GM21515 (cell line): ENCODE measurements at regions not wholly inside any gene's neighbourhood (a gene's known extent, or its start where the extent isn't known, plus 50 kb on each side); places are given as distances from the start of the nearest gene placed in this dataset.
"Not testable (repeated sequence)": the region's sequence is repeated elsewhere in the genome, so short reads cannot be mapped to it uniquely, and the experiment has no call there.

Experiments used
- ATAC-seq: cut with Tn5 transposase; IDR thresholded peaks from one replicate; pipeline ENCODE4 v1.9.1; 2021; ENCODE audit not compliant: unreplicated experiment

DNA sequence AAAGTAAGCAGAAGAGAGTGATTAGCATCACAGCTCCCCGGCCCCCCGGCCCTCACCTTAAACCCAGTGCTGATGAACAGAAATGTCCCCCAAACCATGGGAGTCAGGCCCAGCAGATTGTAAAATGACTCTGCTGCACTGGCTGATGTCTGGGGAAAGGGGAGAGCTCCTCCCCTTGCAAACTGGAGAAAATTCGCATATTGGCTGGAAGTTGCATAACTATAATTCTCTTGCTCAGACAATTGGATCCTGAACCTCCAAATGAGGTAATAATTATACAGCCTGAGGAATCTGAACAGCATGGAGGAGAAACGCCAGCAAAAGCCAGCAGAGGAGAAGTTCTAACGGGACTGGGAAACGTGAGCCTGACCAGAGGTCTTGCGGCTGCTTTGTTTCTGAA lies 109.7 kb downstream of the C16orf95 start:
- ATAC-seq = no peak

DNA sequence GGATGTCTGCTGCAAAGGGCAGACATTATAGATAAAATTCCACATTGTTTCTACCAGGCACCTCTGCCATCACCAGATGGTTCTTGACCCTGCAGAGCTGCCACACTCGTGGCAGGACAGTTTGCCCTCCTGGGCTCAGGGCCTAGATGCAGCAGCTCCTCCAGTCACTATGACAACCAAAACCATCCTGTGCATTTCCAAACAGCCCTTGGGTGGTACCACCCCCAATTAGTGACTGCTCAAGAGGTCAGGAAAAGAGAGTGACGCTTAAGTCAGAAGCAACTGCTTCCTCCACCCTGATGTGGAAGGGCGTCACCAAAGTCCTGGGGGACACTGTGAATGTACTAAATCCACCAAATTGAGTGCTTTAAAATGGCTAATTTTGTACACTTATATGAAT lies 109.2 kb downstream of the C16orf95 start:
- ATAC-seq = no peak

DNA sequence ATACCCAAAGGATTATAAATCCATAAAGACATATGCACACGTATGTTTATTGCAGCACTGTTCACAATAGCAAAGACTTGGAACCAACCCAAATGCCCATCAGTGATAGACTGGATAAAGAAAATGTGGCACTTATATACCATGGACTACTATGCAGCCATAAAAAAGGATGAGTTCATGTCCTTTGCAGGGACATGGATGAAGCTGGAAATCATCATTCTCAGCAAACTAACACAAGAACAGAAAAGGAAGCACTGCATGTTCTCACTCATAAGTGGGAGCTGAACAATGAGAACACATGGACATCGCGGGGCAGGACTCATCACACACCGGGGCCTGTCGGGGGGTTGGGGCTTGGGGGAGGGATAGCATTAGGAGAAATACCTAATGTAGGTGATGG lies 108.2 kb downstream of the C16orf95 start:
- not testable (repeated sequence) for ATAC-seq

DNA sequence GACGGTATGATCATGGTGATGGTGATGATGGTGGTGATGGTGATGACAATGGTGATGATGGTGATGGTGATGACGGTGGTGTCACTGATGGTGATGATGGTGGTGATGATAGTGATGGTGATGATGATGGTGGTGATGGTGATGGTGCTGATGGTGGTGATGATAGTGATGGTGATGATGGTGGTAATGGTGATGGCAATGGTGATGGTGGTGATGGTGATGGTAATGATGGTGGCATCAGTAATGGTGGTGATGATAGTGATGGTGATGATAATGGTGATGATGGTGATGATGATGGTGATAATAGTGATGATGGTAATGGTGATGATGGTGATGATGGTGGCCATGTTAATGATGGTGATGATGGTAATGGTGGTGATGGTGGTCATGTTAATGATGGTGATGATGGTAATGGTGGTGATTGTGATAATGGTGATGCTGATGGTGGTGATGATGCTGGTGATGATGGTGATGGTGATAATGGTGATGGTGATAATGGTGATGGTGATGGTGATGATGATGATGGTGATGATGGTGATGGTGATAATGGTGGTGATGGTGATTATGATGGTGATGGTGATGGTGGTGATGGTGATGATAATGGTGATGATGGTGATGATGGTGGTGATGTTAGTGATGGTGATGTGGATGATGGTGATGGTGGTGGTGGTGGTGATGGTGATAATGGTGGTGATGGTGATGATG lies 107.2 kb downstream of the C16orf95 start:
- ATAC-seq = no peak

DNA sequence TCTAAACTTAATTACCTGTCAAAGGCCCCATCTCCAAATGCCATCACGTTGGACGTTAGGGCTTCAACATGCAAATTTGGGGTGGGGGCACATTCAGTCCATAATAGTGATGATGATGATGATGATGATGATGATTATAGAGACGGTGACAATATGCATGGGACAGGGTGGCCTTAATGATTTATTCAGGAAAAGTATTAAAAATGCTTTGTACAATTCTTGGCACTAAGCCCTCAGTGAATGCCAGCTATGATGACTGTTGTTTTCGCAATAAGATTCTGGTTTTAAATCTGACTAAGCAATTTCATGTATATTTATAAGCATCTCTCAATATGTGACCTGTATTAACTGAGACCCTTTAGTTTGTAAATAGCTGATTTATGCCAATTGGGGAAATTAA lies 106.3 kb downstream of the C16orf95 start:
- no peak for ATAC-seq

DNA sequence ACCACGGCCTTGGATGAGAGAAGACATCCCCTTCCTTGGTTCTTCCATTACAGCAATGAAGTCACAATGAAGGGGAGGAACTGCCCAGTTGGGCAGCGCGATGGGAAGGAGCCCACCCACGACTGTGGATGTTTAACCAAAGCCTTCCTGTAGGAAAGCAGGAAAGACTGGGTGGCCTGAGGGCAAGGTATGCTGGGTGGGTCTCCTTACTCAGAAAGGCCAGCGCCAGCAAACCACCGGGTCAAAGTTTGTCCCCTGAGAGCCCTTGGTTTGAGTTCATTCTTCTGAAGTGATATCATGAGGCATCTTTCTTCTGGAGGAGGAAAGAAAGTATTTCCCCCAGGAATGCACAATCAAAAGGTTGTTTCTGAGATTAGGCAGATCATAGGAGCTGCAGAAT lies 105.2 kb downstream of the C16orf95 start:
- no peak for ATAC-seq

DNA sequence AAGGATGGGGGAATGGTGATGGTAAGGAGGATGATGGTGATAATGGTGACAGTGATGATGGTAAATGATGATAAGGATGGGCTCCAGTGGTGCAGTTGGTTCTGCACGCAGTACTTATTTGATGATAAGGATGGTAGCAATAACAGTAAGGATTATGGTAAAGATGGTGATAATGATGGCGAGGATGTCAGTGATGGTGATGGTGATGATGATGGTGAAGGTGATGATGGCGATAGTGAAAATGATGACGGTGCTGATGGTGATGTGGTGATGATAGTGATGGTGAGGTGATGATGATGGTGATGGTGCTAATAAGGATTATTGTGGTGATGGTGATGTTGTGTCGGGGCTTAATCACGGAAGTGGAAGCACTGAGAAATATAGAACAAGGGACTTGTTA lies 103.7 kb downstream of the C16orf95 start:
- no peak for ATAC-seq

DNA sequence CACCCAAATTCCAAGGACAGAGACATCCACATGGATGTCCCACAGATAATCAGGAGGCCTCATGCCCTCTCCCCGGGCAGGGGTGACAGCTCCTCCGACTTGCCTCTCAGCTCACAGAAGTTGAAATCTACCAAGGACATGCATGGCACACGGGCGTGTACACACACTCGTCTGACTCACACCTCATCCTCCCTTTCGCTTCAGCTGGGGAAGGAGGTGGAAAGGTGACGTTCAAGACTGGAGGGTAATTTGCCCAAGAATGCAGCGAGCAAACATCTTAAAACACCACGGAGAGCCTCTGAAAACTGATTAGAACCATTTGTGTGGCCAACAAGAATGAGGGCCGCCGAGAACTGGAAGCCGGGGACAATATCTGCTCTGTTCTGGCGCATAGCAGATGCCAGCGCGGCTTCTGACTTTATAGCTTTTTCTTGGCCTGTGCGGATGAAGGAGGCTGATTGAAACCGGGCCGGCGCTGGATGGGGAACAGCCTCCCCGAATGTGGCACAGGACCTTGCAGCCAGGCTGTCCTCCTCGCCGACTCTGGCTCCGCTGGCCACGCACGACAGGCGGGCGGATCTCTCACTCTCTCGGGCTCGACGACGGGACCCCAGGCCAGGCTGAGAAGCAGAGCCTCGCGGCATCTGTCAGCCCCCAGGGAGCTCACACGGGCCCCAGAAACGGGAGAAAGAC lies 100.9 kb downstream of the C16orf95 start:
- ATAC-seq = no peak

DNA sequence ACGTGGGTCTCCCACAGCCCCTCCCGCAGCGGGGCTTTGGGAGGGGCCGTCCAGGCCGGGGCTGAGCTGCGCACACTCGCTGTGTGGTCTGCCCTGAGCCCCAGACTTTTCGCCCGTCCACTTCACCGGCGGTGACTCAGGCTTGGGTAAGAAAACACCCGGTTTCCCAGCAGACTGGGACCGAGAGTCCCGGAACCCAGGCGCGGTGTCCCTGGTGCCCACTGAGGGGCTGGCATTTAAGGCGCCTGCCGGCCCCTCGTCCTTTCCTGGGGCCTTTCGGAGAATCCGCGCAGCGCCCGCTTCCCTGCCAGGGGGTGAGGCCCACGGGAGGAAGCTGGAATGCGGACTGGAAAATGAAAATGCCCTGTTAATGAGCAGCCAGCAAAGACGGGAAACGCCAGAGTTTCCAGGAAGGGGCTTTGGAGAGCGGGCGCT lies 100.3 kb downstream of the C16orf95 start:
- ATAC-seq = no peak

DNA sequence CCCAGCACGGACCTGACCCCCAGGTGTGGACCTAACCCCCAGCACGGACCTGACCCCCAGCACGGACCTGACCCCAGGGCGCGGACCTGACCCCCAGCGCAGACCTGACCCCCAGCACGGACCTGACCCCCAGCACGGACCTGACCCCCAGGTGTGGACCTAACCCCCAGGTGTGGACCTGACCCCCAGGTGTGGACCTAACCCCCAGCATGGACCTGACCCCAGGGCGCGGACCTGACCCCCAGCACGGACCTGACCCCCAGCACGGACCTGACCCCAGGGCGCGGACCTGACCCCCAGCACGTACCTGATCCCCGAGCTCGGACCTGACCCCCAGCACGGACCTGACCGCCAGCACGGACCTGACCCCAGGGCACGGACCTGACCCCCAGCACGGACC lies 99.4 kb downstream of the C16orf95 start:
- not testable (repeated sequence) for ATAC-seq

DNA sequence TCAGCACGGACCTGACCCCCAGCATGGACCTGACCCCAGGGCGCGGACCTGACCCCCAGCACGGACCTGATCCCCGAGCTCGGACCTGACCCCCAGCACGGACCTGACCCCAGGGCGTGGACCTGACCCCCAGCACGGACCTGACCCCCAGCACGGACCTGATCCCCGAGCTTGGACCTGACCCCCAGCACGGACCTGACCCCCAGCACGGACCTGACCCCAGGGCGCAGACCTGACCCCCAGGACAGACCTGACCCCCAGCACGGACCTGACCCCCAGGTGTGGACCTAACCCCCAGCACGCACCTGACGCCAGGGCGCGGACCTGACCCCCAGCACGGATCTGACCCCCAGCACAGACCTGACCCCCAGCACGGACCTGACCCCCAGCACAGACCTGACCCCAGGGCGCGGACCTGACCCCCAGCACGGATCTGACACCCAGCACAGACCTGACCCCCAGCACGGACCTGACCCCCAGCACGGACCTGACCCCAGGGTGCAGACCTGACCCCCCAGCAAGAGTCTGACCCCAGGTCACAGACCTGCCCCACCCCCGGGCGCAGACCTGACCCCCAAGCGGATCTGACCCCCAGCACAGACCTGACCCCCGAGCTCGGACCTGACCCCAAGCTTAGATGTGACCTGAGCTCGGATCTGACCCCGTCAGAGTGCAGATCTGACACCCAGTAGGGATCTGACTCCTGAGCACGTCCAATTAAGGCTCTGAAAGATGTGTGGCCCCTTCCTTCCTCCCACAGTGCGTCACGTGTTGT lies 98.7 kb downstream of the C16orf95 start:
- ATAC-seq = no peak

DNA sequence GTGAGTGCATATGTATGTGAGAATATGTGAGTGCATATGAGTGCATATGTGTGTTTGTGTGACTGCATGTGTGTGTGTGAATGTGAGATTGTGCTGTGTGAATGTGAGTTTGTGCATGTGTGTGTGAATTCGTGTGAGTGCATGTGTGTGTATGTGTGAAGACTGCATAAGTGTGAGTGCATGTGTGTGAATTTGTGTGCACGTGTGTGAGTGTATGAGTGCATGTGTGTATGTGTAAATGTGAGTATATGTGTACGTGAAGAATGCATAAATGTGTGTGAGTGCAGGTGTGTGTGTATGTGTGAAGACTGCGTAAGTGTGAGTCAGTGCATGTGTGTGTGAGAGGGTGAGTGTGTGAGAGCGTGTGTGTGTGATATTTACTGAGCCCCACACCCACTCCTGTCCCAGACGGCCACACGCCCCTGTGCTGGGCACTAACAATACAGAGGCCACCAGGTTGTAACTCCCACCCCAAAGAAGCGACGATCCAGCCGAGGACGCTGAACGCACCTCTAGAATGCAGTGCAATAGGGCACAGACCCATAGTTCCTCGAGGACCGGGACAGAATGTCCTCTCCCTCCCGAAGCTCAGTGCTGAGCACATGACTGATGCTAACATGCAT lies 97.8 kb downstream of the C16orf95 start:
- no peak for ATAC-seq

DNA sequence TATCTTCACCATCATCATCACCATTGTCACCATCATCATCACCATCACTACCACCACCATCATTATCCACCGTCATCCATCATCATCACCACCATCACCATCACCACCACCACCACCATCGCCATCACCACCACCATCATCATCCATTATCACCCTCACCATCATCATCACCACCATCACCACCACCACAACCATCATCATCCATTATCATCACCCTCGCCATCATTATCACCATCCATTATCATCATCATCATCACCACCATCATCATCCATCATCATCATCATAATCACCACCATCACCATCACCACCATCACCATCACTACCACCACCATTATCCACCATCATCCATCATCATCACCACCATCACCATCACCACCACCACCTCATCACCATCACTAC lies 95.6 kb downstream of the C16orf95 start:
- ATAC-seq = no peak

DNA sequence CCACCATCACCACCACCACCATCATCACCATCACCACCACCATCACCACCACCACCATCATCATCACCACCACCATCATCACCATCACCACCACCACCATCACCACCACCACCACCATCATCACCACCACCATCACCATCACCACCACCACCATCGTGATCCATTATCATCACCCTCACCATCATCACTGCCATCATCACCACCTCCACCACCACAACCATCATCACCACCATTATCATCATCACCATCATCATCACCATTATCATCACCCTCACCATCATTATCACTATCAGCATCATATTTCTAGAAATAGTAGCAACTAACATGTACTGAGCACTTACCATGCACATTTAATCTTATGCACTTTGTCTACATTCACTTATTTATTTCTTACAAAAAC lies 94.9 kb downstream of the C16orf95 start:
- ATAC-seq = no peak

DNA sequence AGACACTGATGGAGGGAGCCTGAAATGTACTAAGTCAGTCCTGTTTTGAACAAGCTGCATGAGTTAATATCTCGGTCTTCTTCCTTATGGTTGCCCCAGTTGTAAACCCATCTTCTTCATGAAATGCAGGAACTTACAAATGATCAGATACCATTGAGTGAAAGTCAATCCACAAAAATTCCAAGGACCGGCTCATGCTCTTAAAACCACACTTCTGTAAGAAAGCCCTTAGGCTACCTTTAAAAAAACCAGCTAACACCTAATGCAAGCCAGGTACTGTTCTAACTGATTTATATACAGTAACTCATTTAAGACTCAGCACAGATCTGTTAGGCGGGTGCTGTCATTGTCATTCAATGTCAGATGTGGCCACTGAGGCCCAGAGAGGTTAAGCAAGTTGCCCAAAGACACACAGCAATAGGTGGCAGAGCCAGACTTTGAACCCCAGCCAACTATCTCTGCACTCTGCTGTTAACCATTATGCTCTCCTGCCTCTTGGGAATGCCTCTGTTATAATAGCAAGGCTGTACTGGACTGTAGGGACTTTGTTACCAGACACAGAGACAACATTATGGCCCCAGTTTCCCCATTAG lies 93.4 kb downstream of the C16orf95 start:
- ATAC-seq = no peak

DNA sequence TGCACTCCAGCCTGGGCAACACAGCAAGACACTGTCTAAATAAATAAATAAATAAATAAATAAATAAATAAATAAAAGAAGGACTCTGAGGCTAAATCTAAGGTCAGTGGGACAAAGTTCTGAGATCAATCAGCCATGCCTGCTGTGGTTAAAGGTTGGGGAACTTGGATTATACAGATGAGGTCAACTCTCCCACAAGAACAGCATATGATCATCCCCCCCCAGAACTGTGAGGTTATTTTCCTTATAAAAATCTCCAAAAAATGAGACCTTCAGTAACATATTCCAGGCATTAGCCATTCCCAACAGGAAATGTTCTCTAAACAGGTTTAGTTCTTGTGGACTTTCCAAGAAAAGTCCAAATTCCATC lies 90.3 kb downstream of the C16orf95 start:
- ATAC-seq = no peak

DNA sequence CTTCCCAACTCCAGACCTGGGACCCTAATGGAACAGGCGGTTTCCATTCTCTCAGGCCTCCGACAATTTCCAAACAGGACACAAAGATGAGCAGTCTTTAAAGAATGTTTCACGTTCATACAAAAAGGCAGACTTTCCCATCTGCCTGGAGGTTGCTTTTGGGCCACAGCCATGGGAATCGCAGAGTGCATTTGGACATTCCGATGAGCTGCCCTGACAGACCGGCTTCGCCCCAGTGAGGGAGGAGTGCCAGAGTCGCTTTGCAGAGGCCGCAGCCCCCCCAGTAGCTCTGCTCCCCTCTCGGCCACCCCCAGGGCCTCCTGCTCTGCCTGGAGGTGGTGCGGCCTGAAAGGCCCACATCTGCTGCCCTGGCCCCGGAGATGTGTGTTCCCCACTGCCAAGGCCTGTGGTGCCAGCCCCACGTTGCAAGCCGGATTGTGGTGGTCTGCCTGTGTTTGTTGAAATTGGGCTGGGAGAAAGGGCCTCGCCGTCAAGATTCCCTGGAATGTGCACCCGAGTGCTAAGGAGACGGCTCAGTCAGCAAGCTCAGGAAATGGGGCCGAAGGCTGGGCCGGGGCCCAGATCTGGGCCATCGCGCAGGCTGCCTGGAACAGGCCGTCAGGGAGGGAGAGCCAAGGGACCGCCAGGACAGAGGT lies 89.8 kb downstream of the C16orf95 start:
- no peak for ATAC-seq

DNA sequence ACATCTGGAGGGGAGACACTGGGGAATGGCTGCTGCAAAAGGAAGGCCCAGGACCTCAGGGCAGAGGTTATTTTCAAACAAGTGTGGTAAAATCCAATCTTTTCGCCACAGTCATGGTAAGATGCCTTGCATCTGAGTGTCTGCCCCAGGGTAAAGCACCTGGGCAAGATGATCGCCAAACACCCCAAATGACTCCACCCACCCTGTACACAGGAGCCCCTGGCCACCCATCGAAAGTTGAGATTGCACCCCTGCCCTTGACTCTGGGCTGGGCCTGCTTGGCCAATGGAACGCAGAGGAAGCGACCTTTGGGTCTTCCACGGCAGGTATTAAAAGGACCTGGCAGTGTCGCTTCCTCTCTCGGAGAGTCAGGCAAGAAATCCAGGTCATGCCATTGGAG lies 88.8 kb downstream of the C16orf95 start:
- no peak for ATAC-seq

DNA sequence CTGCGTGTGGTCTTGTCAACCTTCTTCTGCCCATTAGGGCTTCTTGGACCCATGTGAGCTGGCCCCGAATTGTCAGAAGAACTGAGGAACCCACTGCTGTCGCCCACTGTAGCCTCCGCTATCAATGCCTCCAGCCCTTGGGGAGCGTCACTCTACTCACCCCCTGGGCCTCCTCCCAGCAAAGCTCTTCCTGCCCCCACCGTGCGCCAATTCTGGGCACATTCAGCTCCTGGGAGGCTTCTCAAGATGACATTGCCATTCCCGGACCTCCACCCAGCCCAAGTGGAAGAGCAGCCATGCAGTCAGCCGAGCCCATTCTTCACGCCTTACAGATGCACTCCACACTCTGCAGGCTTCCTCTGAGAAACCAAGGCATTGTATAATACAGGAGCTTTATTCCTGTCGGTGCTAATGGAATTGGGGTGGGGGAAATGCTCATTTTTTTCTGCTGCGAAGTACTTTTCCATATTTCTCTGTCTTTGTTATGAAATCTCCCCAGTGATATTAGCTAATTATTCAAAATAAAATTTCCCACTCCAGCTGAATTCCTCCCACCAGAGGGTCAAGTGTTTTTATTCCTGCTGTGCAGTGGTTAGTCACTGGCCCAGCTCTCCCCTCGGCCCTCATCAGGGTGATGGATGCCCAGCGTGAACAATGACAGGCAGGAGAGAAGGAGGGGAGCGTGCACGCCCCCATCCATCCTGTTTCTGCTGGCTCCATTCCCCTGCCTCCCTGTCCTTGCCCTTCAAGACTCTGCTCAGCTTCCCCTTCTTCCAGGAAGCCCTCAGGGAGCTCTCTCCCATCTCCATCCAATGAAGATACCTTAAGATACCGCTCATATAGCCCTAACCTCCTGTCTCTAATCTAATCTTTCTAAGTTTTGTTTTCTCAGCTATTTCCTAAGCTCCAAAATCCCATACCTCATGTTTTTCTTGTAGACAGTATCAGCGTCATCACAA lies 87.7 kb downstream of the C16orf95 start:
- ATAC-seq = no peak

DNA sequence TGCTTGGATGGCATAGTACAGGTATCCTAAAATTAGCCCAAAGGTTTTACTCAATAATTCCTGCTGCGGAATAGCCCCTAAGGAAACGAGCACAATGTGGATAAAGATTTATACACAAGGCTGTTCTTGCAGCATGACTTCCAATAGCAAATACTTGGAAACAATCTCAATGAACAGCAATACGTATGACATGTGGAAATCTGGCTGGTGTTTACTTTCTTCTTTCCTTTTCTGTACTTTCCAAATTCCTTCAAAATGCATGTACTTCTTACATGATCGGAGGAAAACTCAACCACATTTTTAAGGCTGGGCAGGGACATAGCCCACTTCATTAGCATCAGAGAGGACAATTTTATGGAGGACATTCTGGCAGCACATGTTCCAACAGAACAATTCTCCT lies 86.6 kb downstream of the C16orf95 start:
- no peak for ATAC-seq
